22Rv1 (cell line): ENCODE measurements at regions not wholly inside any gene's neighbourhood (a gene's known extent, or its start where the extent isn't known, plus 50 kb on each side); places are given as distances from the start of the nearest gene placed in this dataset.

Experiments used
- ZFX ChIP-seq: fragments of 450-650 bp; IDR thresholded peaks from 2 replicates; pipeline ENCODE4 v1.6.1; 2017; ENCODE audit warnings: antibody characterized with exemption, borderline replicate concordance
- TF ChIP-seq, protein P1 (sequence below): fragments of 450-650 bp; IDR thresholded peaks from 2 replicates; pipeline ENCODE4 v1.5.1; 2017; ENCODE audit warnings: mild to moderate bottlenecking

GRCh38 chr2:196409376-196409775, 230.1 kb upstream of the CCDC150 start:
- TF ChIP-seq, protein P1, sequence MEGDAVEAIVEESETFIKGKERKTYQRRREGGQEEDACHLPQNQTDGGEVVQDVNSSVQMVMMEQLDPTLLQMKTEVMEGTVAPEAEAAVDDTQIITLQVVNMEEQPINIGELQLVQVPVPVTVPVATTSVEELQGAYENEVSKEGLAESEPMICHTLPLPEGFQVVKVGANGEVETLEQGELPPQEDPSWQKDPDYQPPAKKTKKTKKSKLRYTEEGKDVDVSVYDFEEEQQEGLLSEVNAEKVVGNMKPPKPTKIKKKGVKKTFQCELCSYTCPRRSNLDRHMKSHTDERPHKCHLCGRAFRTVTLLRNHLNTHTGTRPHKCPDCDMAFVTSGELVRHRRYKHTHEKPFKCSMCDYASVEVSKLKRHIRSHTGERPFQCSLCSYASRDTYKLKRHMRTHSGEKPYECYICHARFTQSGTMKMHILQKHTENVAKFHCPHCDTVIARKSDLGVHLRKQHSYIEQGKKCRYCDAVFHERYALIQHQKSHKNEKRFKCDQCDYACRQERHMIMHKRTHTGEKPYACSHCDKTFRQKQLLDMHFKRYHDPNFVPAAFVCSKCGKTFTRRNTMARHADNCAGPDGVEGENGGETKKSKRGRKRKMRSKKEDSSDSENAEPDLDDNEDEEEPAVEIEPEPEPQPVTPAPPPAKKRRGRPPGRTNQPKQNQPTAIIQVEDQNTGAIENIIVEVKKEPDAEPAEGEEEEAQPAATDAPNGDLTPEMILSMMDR: no peak
- TF ChIP-seq ZFX: no peak
